HL-60 (cell line): ENCODE measurements at regions not wholly inside any gene's neighbourhood (a gene's known extent, or its start where the extent isn't known, plus 50 kb on each side); places are given as distances from the start of the nearest gene placed in this dataset.

Experiments
- GABPA ChIP-seq: IDR thresholded peaks from 2 replicates; pipeline ENCODE4 v1.6.1; 2012; ENCODE audit warnings: low read depth
- POLR2AphosphoS5 ChIP-seq: IDR thresholded peaks from 2 replicates; pipeline ENCODE4 v1.6.1; 2012; ENCODE audit warnings: low read depth
- REST ChIP-seq: IDR thresholded peaks from 2 replicates; pipeline ENCODE4 v1.6.1; 2012; ENCODE audit warnings: low read depth; ENCODE audit not compliant: insufficient replicate concordance
- TF ChIP-seq, protein P1 (sequence below): IDR thresholded peaks from one replicate; pipeline ENCODE4 v1.5.1; 2011; ENCODE audit warnings: low read length, control low read depth, inconsistent platforms; ENCODE audit not compliant: insufficient read depth

GRCh38 chr7:45982907-45983719, 62.0 kb upstream of the IGFBP3 start:
- TF ChIP-seq REST (no peak), POLR2AphosphoS5 (no peak), GABPA (no peak)
- TF ChIP-seq, protein P1, sequence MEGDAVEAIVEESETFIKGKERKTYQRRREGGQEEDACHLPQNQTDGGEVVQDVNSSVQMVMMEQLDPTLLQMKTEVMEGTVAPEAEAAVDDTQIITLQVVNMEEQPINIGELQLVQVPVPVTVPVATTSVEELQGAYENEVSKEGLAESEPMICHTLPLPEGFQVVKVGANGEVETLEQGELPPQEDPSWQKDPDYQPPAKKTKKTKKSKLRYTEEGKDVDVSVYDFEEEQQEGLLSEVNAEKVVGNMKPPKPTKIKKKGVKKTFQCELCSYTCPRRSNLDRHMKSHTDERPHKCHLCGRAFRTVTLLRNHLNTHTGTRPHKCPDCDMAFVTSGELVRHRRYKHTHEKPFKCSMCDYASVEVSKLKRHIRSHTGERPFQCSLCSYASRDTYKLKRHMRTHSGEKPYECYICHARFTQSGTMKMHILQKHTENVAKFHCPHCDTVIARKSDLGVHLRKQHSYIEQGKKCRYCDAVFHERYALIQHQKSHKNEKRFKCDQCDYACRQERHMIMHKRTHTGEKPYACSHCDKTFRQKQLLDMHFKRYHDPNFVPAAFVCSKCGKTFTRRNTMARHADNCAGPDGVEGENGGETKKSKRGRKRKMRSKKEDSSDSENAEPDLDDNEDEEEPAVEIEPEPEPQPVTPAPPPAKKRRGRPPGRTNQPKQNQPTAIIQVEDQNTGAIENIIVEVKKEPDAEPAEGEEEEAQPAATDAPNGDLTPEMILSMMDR = no peak
